ENCODE measurements at regions not wholly inside any gene's neighbourhood (a gene's known extent, or its start where the extent isn't known, plus 50 kb on each side); places are given as distances from the start of the nearest gene placed in this dataset.

GRCh38 chr18:2430191-2430590, 141.1 kb downstream of the METTL4 start:
- H3K27me3 ChIP-seq (ENCODE audit: insufficient read depth, low read depth, severe bottlenecking) = no peaks in the 10 kb centered on the region
- TF ChIP-seq, protein P1, sequence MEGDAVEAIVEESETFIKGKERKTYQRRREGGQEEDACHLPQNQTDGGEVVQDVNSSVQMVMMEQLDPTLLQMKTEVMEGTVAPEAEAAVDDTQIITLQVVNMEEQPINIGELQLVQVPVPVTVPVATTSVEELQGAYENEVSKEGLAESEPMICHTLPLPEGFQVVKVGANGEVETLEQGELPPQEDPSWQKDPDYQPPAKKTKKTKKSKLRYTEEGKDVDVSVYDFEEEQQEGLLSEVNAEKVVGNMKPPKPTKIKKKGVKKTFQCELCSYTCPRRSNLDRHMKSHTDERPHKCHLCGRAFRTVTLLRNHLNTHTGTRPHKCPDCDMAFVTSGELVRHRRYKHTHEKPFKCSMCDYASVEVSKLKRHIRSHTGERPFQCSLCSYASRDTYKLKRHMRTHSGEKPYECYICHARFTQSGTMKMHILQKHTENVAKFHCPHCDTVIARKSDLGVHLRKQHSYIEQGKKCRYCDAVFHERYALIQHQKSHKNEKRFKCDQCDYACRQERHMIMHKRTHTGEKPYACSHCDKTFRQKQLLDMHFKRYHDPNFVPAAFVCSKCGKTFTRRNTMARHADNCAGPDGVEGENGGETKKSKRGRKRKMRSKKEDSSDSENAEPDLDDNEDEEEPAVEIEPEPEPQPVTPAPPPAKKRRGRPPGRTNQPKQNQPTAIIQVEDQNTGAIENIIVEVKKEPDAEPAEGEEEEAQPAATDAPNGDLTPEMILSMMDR (IDR thresholded peaks at IDR 0.05; ENCODE audit: low read depth, low read length) = no peak
- no peaks in the 10 kb centered on the region for H3K9me3 ChIP-seq (ENCODE audit: severe bottlenecking)
- H3K4me3 ChIP-seq (ENCODE audit: low read depth, low read length) = no peak overlapping the region
- no peaks in the 10 kb centered on the region for H3K36me3 ChIP-seq
- no peak for DNase-seq
- H3K27ac ChIP-seq = no peak overlapping the region

DNA sequence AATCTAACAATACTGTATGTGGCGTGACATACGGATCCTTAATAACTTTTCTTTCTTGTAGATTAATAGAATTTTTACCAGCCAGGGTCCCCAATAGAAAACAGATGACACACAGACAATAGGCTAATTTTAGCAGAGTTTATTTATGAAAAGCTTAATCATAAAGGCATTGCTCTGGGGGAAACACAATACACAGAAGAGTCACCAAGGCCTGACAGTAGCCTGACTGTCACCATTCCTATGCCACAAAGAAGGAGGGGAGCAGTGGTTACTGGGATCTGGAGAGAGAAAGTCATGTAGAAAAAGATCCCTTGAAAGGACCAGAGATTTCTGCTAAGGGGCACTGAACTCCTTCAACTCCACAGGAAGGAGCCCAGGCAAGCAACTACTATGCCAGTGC, 139.5 kb downstream of the METTL4 start:
- H3K36me3 ChIP-seq = no peaks in the 10 kb centered on the region
- no peaks in the 10 kb centered on the region for H3K27me3 ChIP-seq (ENCODE audit: insufficient read depth, low read depth, severe bottlenecking)
- no peak overlapping the region for H3K27ac ChIP-seq
- DNase-seq = no peak
- H3K4me3 ChIP-seq (ENCODE audit: low read depth, low read length) = no peak overlapping the region
- TF ChIP-seq, protein P1 (IDR thresholded peaks at IDR 0.05; ENCODE audit: low read depth, low read length) = no peak
- H3K9me3 ChIP-seq (ENCODE audit: severe bottlenecking) = no peaks in the 10 kb centered on the region

GRCh38 chr18:2433366-2433765, 137.9 kb downstream of the METTL4 start:
- Histone ChIP-seq H3K27ac (no peak overlapping the region), H3K9me3 (ENCODE audit: severe bottlenecking) (no peaks in the 10 kb centered on the region), H3K27me3 (ENCODE audit: insufficient read depth, low read depth, severe bottlenecking) (no peaks in the 10 kb centered on the region), H3K4me3 (ENCODE audit: low read depth, low read length) (no peak overlapping the region), H3K36me3 (no peaks in the 10 kb centered on the region)
- DNase-seq = no peak
- TF ChIP-seq, protein P1 (IDR thresholded peaks at IDR 0.05; ENCODE audit: low read depth, low read length) = no peak

- no peaks in the 10 kb centered on the region for H3K27me3 ChIP-seq (ENCODE audit: insufficient read depth, low read depth, severe bottlenecking)
- H3K4me3 ChIP-seq (ENCODE audit: low read depth, low read length) = no peak overlapping the region
- H3K9me3 ChIP-seq (ENCODE audit: severe bottlenecking) = peaks cover under 1% of the 10 kb centered on the region
- DNase-seq = no peak
- TF ChIP-seq, protein P1 (IDR thresholded peaks at IDR 0.05; ENCODE audit: low read depth, low read length) = no peak
- no peaks in the 10 kb centered on the region for H3K36me3 ChIP-seq
- no peak overlapping the region for H3K27ac ChIP-seq
Measured at GRCh38 chr18:2441544-2441943, 129.8 kb downstream of the METTL4 start.

DNA sequence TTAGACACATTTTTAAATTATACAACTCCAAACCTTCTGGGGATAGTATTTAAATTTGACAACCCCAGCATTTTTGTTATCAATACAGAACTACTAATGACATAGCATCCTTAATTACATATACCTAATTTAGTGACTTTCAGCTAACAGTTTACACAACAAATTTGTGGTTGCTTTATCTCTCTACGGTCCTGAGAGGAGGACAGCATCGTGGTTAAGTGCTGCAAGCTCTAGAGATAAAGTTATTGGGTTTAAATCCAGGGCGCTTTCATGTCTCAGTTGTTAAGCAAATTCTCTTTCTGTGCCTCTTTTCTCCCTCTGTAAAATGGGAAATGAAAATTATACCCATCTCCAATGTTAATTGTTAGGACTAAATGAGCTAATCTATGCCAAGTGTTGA, 129.3 kb downstream of the METTL4 start:
- H3K9me3 ChIP-seq (ENCODE audit: severe bottlenecking) = peaks cover 2% of the 10 kb centered on the region
- TF ChIP-seq, protein P1 (IDR thresholded peaks at IDR 0.05; ENCODE audit: low read depth, low read length) = no peak
- no peak overlapping the region for H3K27ac ChIP-seq
- H3K36me3 ChIP-seq = no peaks in the 10 kb centered on the region
- no peak overlapping the region for H3K4me3 ChIP-seq (ENCODE audit: low read depth, low read length)
- no peaks in the 10 kb centered on the region for H3K27me3 ChIP-seq (ENCODE audit: insufficient read depth, low read depth, severe bottlenecking)
- no peak for DNase-seq

GRCh38 chr18:2442726-2443275, 128.5 kb downstream of the METTL4 start:
- Histone ChIP-seq H3K27ac (no peak overlapping the region), H3K36me3 (no peaks in the 10 kb centered on the region), H3K4me3 (ENCODE audit: low read depth, low read length) (no peak overlapping the region), H3K27me3 (ENCODE audit: insufficient read depth, low read depth, severe bottlenecking) (no peaks in the 10 kb centered on the region), H3K9me3 (ENCODE audit: severe bottlenecking) (peaks cover 2% of the 10 kb centered on the region)
- TF ChIP-seq, protein P1 (IDR thresholded peaks at IDR 0.05; ENCODE audit: low read depth, low read length) = no peak
- no peak for DNase-seq
